Right lobe of liver (tissue), 6 donors: ENCODE measurements at regions not wholly inside any gene's neighbourhood (a gene's known extent, or its start where the extent isn't known, plus 50 kb on each side); places are given as distances from the start of the nearest gene placed in this dataset.

Source experiments
- ATAC-seq, 4 donors: fragments of 200-7000 bp; cut with Tn5 transposase; one replicate each; pipeline ENCODE4 v1.9.1; 2020; ENCODE audit warnings: mild to moderate bottlenecking in 4 of 4, moderate library complexity in 4 of 4
- DNase-seq, 3 donors: peaks; one replicate each; pipeline ENCODE4 v3.0.0-alpha.2; 2020
- H3K27ac ChIP-seq, 3 donors: fragments of 200-600 bp; one replicate each; pipeline ENCODE4 v1.8.0; 2022
- H3K27me3 ChIP-seq, 2 donors: fragments of 200-600 bp; one replicate each; pipeline ENCODE4 v1.8.0; 2022
- H3K36me3 ChIP-seq, 4 donors: fragments of 200-600 bp; sonication (generic) in 1 of 4; one replicate each; pipeline versions ENCODE4 v1.5.1 to v1.8.0; 2017 to 2022; ENCODE audit warnings: control low read depth in 1 of 4
- H3K4me1 ChIP-seq, 4 donors: fragments of 200-600 bp; sonication (generic) in 1 of 4; one replicate each; pipeline versions ENCODE4 v1.5.1 to v1.8.0; 2017 to 2022; ENCODE audit warnings: control low read depth in 1 of 4
- H3K4me3 ChIP-seq, 3 donors: fragments of 200-600 bp; one replicate each; pipeline ENCODE4 v1.8.0; 2022
- H3K9me3 ChIP-seq, 4 donors: fragments of 200-600 bp; sonication (generic) in 1 of 4; one replicate each; pipeline versions ENCODE4 v1.5.1 to v1.8.0; 2017 to 2022; ENCODE audit warnings: control low read depth in 1 of 4
- POLR2A ChIP-seq: fragments of 450-650 bp; IDR thresholded peaks from one replicate; pipeline ENCODE4 v1.6.1; 2017; ENCODE audit warnings: antibody characterized with exemption, mild to moderate bottlenecking
- WGBS: methylation state at CpG from one replicate; pipeline ENCODE4 v1.1.6; 2018; ENCODE audit warnings: low coverage, low lambda C conversion rate; ENCODE audit not compliant: insufficient coverage; ENCODE audit errors: missing lambda C conversion rate; 5-methylcytosine and 5-hydroxymethylcytosine counted together
- intact Hi-C, 2 donors: fragments of 100-400 bp; cut with DNase I; formaldehyde crosslinking; loops; one replicate each; pipeline versions ENCODE4 v1.11.2 to v1.14.1; 2022
- TF ChIP-seq, protein P1 (sequence below), 4 donors: fragments of 200-600 bp in 3 of 4; fragments of 450-650 bp in 1 of 4; IDR thresholded peaks; one replicate each; pipeline versions ENCODE4 v1.5.1 to v1.8.0; 2016 to 2022; ENCODE audit warnings: antibody characterized with exemption in 4 of 4, mild to moderate bottlenecking in 2 of 4
- donor health status: DM: no; HTN: yes; CAD: no.
- donor health status: DM: no; HTN: no; CAD: no.
- donor health status: DM: no; HTN: no; CAD: no.
- donor health status: DM: no; HTN: yes; CAD: no.
- donor health status: DM: no; HTN: yes; CAD: no.

DNA sequence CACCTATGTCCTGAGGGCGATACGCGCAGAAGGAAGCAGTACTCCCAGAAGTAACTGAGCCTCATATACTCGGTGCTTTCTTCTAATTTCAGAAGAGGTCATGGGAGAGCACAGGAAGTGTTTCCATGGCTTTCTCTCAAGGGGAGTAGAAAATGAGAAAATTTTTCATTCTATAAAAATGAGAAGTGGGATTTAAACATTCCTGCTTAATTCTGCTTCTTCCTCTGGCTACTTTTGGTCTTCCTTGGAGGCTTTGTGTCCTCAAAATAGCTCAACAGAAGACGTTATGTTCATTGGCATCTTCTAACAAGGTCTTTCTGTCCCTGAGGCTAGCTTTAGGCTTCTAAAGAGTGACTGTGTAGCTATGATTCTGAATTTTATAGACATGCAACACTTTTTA, 497.0 kb downstream of the TDRD15 start:
- intact Hi-C loops = no loop called here
- no peaks in the 10 kb centered on the region for H3K9me3 ChIP-seq
- WGBS = 71% methylated on average over 5 of the region's 5 CpGs
- no peak for DNase-seq
- ATAC-seq = no peak
- H3K27ac ChIP-seq = no peak overlapping the region
- no peak for TF ChIP-seq POLR2A
- TF ChIP-seq, protein P1, sequence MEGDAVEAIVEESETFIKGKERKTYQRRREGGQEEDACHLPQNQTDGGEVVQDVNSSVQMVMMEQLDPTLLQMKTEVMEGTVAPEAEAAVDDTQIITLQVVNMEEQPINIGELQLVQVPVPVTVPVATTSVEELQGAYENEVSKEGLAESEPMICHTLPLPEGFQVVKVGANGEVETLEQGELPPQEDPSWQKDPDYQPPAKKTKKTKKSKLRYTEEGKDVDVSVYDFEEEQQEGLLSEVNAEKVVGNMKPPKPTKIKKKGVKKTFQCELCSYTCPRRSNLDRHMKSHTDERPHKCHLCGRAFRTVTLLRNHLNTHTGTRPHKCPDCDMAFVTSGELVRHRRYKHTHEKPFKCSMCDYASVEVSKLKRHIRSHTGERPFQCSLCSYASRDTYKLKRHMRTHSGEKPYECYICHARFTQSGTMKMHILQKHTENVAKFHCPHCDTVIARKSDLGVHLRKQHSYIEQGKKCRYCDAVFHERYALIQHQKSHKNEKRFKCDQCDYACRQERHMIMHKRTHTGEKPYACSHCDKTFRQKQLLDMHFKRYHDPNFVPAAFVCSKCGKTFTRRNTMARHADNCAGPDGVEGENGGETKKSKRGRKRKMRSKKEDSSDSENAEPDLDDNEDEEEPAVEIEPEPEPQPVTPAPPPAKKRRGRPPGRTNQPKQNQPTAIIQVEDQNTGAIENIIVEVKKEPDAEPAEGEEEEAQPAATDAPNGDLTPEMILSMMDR (IDR thresholded peaks at IDR 0.05) = no peak
- H3K4me3 ChIP-seq = no peak overlapping the region
- no peaks in the 10 kb centered on the region for H3K36me3 ChIP-seq
- H3K4me1 ChIP-seq = no peaks in the 10 kb centered on the region
- H3K27me3 ChIP-seq = no peaks in the 10 kb centered on the region

DNA sequence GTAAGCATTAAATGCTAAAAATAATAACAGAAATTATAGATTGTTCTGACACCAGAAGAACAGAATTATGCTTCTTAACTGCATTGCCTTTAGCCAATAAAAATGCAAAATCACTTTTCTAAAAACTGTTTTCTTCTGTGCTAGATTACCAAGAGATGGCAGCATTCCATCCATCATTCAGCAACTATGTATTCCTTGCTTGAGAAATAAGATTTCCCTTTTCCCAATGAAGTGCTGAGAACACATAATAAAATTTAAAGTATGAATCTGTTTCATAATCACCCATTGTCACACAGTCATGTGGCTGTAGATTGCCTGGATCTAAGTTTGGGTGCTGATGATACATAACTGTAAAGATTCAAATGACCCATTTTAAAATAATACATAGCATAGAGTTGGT, 504.2 kb downstream of the TDRD15 start:
- Histone ChIP-seq H3K27ac (no peak overlapping the region), H3K4me1 (no peaks in the 10 kb centered on the region), H3K27me3 (no peaks in the 10 kb centered on the region), H3K4me3 (no peak overlapping the region), H3K9me3 (no peaks in the 10 kb centered on the region), H3K36me3 (no peaks in the 10 kb centered on the region)
- DNase-seq = no peak
- intact Hi-C loops = no loop called here
- no peak for ATAC-seq
- TF ChIP-seq POLR2A = no peak
- TF ChIP-seq, protein P1 (IDR thresholded peaks at IDR 0.05) = no peak

DNA sequence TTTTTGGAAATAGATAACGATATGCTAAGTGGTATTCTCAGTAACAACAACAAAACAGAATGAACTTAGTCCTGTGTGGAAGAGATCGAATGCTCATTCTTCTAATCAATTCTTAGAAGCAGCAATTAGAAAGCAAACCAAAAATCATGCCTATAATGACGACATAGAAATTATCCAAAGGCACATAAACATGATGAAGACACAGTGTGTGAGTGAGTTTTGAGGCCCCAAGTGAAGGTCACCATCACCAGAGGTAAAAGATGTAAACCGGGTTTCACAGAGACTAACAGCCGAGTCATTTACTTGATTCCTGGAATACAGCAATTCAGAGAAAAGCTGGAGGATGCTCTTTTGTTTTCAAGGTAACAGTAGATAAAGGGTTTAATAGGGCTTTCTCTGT, 509.2 kb downstream of the TDRD15 start:
- Histone ChIP-seq H3K9me3 (no peaks in the 10 kb centered on the region), H3K4me1 (no peaks in the 10 kb centered on the region), H3K36me3 (no peaks in the 10 kb centered on the region), H3K27me3 (no peaks in the 10 kb centered on the region), H3K27ac (no peak overlapping the region), H3K4me3 (no peak overlapping the region)
- intact Hi-C loops = no loop called here
- DNase-seq = no peak
- 67% methylated on average over 5 of the region's 5 CpGs for WGBS
- TF ChIP-seq POLR2A = no peak
- TF ChIP-seq, protein P1 (IDR thresholded peaks at IDR 0.05) = no peak
- no peak for ATAC-seq

DNA sequence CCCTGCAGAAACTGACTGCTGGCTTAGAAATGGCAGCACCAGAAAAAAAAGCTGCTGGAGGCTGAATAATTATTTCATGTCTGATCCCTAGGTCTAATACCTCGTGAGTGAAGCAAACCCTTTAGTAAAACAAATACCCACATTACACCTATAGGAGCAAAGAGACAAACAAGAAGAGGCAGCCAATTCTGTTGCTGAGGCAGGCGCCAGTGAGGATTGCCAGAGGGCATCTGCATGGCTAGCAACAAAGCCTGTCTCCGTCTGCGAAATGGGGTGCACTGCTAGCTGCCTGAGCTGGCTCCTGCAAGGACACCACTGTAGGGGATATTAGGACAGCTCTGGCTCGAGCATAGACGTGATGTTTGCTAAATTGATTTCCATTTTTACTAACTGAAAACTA, 509.7 kb downstream of the TDRD15 start:
- 39% methylated on average over 6 of the region's 6 CpGs for WGBS
- ATAC-seq = no peak
- Histone ChIP-seq H3K27me3 (no peaks in the 10 kb centered on the region), H3K36me3 (no peaks in the 10 kb centered on the region), H3K4me3 (no peak overlapping the region), H3K9me3 (no peaks in the 10 kb centered on the region), H3K27ac (no peak overlapping the region), H3K4me1 (no peaks in the 10 kb centered on the region)
- no peak for DNase-seq
- no peak for TF ChIP-seq POLR2A
- TF ChIP-seq, protein P1 (IDR thresholded peaks at IDR 0.05) = no peak
- intact Hi-C loops = no loop called here

DNA sequence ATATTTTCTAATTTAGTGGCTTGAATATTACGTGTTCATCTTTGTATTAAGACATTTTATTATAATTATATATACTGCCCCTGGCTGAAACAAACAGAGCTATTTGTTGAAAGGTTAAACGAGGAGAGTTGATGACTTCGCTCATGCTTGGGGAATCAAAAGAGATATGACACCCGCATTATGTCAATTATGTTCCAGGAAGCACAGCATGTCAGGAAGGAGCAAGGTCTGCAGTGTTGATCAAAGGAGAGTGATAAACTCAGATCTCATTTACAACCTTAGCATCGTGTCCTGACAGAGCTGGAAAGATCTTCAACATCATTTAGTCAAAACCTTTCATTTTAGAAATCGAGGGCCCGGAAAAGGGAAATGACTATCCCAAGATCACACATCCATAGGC, 510.1 kb downstream of the TDRD15 start:
- no peak for TF ChIP-seq POLR2A
- TF ChIP-seq, protein P1 (IDR thresholded peaks at IDR 0.05) = no peak
- no peak for ATAC-seq
- Histone ChIP-seq H3K27me3 (no peaks in the 10 kb centered on the region), H3K4me1 (no peaks in the 10 kb centered on the region), H3K9me3 (no peaks in the 10 kb centered on the region), H3K27ac (no peak overlapping the region), H3K4me3 (no peak overlapping the region), H3K36me3 (no peaks in the 10 kb centered on the region)
- intact Hi-C loops = no loop called here
- DNase-seq = no peak
- 72% methylated on average over 7 of the region's 7 CpGs for whole genome bisulfite sequencing
